ENCODE measurements at regions not wholly inside any gene's neighbourhood (a gene's known extent, or its start where the extent isn't known, plus 50 kb on each side); places are given as distances from the start of the nearest gene placed in this dataset.

DNA sequence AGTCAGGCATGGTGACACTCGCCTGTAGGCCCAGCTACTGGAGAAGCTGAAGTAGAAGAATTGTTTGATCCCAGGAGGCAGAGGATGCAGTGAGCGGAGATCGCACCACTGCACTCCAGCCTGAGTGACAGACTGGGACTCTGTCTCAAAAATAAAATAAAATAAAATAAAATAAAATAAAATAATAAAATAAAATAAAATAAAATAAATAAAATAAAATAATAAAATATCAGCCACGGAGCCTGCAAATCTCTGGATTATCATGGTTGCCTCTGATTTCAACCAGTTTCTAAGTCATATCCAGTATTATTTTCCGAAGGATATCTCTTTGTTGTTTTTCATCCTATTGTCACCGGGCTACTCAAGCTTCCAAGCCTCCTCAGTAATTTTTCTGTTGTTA is 51.7 kb upstream of the FZD8 start:
- no peak for DNase-seq (ENCODE audit: low spot score)

Data from LoVo (cell line).